OCI-LY7 (cell line): ENCODE measurements at regions not wholly inside any gene's neighbourhood (a gene's known extent, or its start where the extent isn't known, plus 50 kb on each side); places are given as distances from the start of the nearest gene placed in this dataset.

ENCODE experiments used
- BruUV-seq: library from RNA; stranded (reverse); fragments of 400-500 nt; replicated peaks from 2 replicates; lab custom pipeline; 2021; lab: Mats Ljungman, UMichigan
- CTCF ChIA-PET: fragments of 300-600 bp; sonication (Branson Sonifier 250); formaldehyde crosslinking; loops from one replicate; lab custom pipeline; 2022; ENCODE audit warnings: antibody characterized with exemption; ENCODE audit not compliant: unreplicated experiment; lab: Charles Lee
- POLR2A ChIA-PET: fragments of 300-600 bp; sonication (Branson Sonifier 250); formaldehyde crosslinking; loops from one replicate; lab custom pipeline; 2022; ENCODE audit warnings: antibody characterized with exemption; lab: Charles Lee
- DNase-seq: peaks from one replicate; pipeline ENCODE4 v3.0.0-alpha.2; 2015; ENCODE audit warnings: low spot score
- H2AFZ ChIP-seq: fragments of 200-600 bp; sonication (generic), shearing (Covaris generic); 2 replicates; pipeline ENCODE4 v1.6.1; 2014; ENCODE audit warnings: mild to moderate bottlenecking, antibody characterized with exemption, low read length, moderate library complexity
- H3K27ac ChIP-seq: fragments of 200-600 bp; sonication (generic); 2 replicates; pipeline ENCODE4 v1.5.1; 2014; ENCODE audit warnings: mixed run types, low read depth, mild to moderate bottlenecking, moderate library complexity, low read length, inconsistent platforms; ENCODE audit not compliant: poor library complexity, severe bottlenecking
- H3K36me3 ChIP-seq: fragments of 200-600 bp; sonication (generic); 2 replicates; pipeline ENCODE4 v1.6.1; 2014; ENCODE audit warnings: mild to moderate bottlenecking, antibody characterized with exemption, low read length, moderate library complexity, mixed read lengths; ENCODE audit not compliant: insufficient read depth
- H3K4me1 ChIP-seq: fragments of 200-600 bp; sonication (generic); 2 replicates; pipeline ENCODE4 v1.5.1; 2014; ENCODE audit warnings: mild to moderate bottlenecking, low read length; ENCODE audit not compliant: insufficient read depth, poor library complexity, severe bottlenecking
- H3K4me2 ChIP-seq: fragments of 200-600 bp; sonication (generic); 2 replicates; pipeline ENCODE4 v1.6.1; 2014; ENCODE audit warnings: mild to moderate bottlenecking, low read length
- H3K4me3 ChIP-seq: fragments of 200-600 bp; sonication (generic); 2 replicates; pipeline ENCODE4 v1.5.1; 2014; ENCODE audit warnings: mild to moderate bottlenecking, low read depth, low read length; ENCODE audit not compliant: poor library complexity, severe bottlenecking
- H3K79me2 ChIP-seq: fragments of 200-600 bp; sonication (generic); 2 replicates; pipeline ENCODE4 v1.6.1; 2016; ENCODE audit warnings: low read depth, mild to moderate bottlenecking, low read length, moderate library complexity, mixed read lengths; ENCODE audit not compliant: insufficient read depth
- H3K9me2 ChIP-seq: fragments of 200-600 bp; sonication (generic); 2 replicates; pipeline ENCODE4 v1.6.1; 2016; ENCODE audit warnings: mild to moderate bottlenecking, low read length, mixed read lengths; ENCODE audit not compliant: insufficient read depth
- H3K9me3 ChIP-seq: fragments of 200-600 bp; sonication (generic); 2 replicates; pipeline ENCODE4 v1.6.1; 2014; ENCODE audit warnings: mild to moderate bottlenecking, mixed run types, low read length, mixed read lengths
- H4K20me1 ChIP-seq: fragments of 200-600 bp; sonication (generic); 2 replicates; pipeline ENCODE4 v1.6.1; 2014; ENCODE audit warnings: mild to moderate bottlenecking, antibody characterized with exemption, low read length, moderate library complexity, mixed read lengths; ENCODE audit not compliant: insufficient read depth
- CTCF ChIP-seq: fragments of 200-600 bp; sonication (generic); conservative IDR thresholded peaks from 2 replicates; pipeline ENCODE4 v1.5.1; 2014; ENCODE audit warnings: mild to moderate bottlenecking, antibody characterized with exemption, low read length, moderate library complexity, mixed read lengths
- EZH2phosphoT487 ChIP-seq: fragments of 200-600 bp; sonication (generic); IDR thresholded peaks from 2 replicates; pipeline ENCODE4 v1.6.1; 2018; ENCODE audit warnings: low read depth, borderline replicate concordance, mild to moderate bottlenecking, mixed run types, antibody characterized with exemption, low read length, moderate library complexity, mixed read lengths
- intact Hi-C: fragments of 100-400 bp; cut with micrococcal nuclease; formaldehyde crosslinking; loops from one replicate; pipeline ENCODE4 v1.10.0; 2022; ENCODE audit not compliant: unreplicated experiment

- TF ChIP-seq CTCF (no peak), EZH2phosphoT487 (no peak)
- Histone ChIP-seq H3K9me2 (no peaks in the 10 kb centered on the region), H3K36me3 (no peaks in the 10 kb centered on the region), H3K27ac (no peak overlapping the region), H3K79me2 (no peaks in the 10 kb centered on the region), H3K4me3 (no peak overlapping the region), H4K20me1 (no peaks in the 10 kb centered on the region), H3K4me2 (no peak overlapping the region), H2AFZ (no peak overlapping the region), H3K9me3 (no peaks in the 10 kb centered on the region), H3K4me1 (no peaks in the 10 kb centered on the region)
- no TSS peak for BruUV-seq
- DNase-seq, result no peak
- CTCF ChIA-PET, result no interaction called here
- intact Hi-C loops, result no loop called here
- POLR2A ChIA-PET, result no interaction called here
Measured at GRCh38 chr15:85847031-85847430, 52.3 kb upstream of the KLHL25 start.

GRCh38 chr15:85849946-85850345, 55.2 kb upstream of the KLHL25 start:
- intact Hi-C loops, result loop anchor here (10.0 kb wide), 1 partner anchor 895 kb away; no protein-coding TSS in a partner anchor
- POLR2A ChIA-PET, result no interaction called here

More at GRCh38 chr15:85849946-85850345, 55.2 kb upstream of the KLHL25 start:
- Histone ChIP-seq H3K4me3 (no peak overlapping the region), H3K4me1 (no peaks in the 10 kb centered on the region), H3K4me2 (no peak overlapping the region), H3K36me3 (no peaks in the 10 kb centered on the region), H3K27ac (no peak overlapping the region), H3K9me3 (no peaks in the 10 kb centered on the region), H2AFZ (no peak overlapping the region), H3K9me2 (no peaks in the 10 kb centered on the region), H3K79me2 (no peaks in the 10 kb centered on the region), H4K20me1 (no peaks in the 10 kb centered on the region)
- no peak for DNase-seq
- TF ChIP-seq EZH2phosphoT487 (no peak), CTCF (no peak)
- no TSS peak for BruUV-seq
- CTCF ChIA-PET, result interaction anchor here (0.6 kb wide), 1 partner anchor 518 kb away, joined by 3 read pairs; no protein-coding TSS in a partner anchor
